ENCODE measurements at regions not wholly inside any gene's neighbourhood (a gene's known extent, or its start where the extent isn't known, plus 50 kb on each side); places are given as distances from the start of the nearest gene placed in this dataset.

DNA sequence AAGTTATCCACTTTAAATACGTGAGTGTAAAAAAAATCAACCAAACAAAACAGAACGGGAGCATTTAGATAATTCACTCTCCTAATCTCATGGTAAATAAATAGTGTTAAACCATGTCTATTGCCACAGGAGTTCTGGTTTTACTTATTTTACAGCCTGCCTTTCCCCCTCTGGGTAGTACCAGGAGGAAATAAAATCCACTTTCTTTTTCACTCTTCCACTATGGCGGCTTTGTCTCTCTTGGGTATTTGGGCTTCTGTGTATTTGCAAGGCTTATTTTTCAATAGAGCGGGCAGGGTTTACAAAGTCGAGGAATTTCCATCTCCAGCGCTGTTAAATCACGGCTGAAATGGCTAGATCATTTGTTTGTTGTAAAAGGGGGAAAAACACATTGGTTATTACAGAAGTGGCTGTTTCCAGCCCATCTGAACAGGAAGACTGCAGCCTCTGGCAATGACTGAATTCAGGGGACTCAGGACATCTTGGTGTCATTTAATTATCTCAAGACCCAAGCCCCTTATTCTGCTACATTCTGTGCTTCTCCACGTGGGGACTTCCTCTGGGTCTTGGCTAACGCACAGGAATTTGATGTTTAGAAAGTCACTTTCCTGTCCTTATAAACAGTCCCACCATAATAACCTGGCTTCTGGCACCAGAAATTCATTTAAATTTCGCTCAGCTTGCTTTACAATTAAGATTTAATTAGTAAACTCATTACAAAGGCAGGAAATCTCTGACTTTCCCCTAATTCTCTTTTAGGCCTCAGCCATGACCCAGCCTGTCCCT, 323.9 kb downstream of the GATA3 start:
- Histone ChIP-seq H3F3A (ENCODE audit: insufficient read depth) (no peaks in the 10 kb centered on the region), H3K9ac (ENCODE audit: low read length) (no peak overlapping the region), H3K9me3 (ENCODE audit: insufficient read depth, low read length) (no peaks in the 10 kb centered on the region), H3K4me3 (ENCODE audit: insufficient read depth, low read length, poor library complexity, severe bottlenecking) (no peak overlapping the region), H3K4me2 (ENCODE audit: low read depth, low read length, poor library complexity, severe bottlenecking) (no peak overlapping the region), H3K79me2 (ENCODE audit: insufficient read depth, low read length) (no peaks in the 10 kb centered on the region), H4K20me1 (ENCODE audit: low read depth, low read length) (no peaks in the 10 kb centered on the region), H3K9me2 (replicated peaks; ENCODE audit: insufficient read depth, low read length) (no peaks in the 10 kb centered on the region), H2AFZ (ENCODE audit: low read depth, low read length, severe bottlenecking) (no peak overlapping the region), H3K36me3 (ENCODE audit: low read length) (no peaks in the 10 kb centered on the region), H3K27me3 (ENCODE audit: low read length) (no peaks in the 10 kb centered on the region), H3K27ac (ENCODE audit: low read depth, low read length) (no peak overlapping the region)
- TF ChIP-seq, protein P1, sequence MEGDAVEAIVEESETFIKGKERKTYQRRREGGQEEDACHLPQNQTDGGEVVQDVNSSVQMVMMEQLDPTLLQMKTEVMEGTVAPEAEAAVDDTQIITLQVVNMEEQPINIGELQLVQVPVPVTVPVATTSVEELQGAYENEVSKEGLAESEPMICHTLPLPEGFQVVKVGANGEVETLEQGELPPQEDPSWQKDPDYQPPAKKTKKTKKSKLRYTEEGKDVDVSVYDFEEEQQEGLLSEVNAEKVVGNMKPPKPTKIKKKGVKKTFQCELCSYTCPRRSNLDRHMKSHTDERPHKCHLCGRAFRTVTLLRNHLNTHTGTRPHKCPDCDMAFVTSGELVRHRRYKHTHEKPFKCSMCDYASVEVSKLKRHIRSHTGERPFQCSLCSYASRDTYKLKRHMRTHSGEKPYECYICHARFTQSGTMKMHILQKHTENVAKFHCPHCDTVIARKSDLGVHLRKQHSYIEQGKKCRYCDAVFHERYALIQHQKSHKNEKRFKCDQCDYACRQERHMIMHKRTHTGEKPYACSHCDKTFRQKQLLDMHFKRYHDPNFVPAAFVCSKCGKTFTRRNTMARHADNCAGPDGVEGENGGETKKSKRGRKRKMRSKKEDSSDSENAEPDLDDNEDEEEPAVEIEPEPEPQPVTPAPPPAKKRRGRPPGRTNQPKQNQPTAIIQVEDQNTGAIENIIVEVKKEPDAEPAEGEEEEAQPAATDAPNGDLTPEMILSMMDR (IDR thresholded peaks at IDR 0.05; ENCODE audit: insufficient read depth, low read length, poor library complexity, severe bottlenecking) = no peak
- no peak for TF ChIP-seq EZH2phosphoT487 (conservative IDR thresholded peaks at IDR 0.05; ENCODE audit: low read length)

DNA sequence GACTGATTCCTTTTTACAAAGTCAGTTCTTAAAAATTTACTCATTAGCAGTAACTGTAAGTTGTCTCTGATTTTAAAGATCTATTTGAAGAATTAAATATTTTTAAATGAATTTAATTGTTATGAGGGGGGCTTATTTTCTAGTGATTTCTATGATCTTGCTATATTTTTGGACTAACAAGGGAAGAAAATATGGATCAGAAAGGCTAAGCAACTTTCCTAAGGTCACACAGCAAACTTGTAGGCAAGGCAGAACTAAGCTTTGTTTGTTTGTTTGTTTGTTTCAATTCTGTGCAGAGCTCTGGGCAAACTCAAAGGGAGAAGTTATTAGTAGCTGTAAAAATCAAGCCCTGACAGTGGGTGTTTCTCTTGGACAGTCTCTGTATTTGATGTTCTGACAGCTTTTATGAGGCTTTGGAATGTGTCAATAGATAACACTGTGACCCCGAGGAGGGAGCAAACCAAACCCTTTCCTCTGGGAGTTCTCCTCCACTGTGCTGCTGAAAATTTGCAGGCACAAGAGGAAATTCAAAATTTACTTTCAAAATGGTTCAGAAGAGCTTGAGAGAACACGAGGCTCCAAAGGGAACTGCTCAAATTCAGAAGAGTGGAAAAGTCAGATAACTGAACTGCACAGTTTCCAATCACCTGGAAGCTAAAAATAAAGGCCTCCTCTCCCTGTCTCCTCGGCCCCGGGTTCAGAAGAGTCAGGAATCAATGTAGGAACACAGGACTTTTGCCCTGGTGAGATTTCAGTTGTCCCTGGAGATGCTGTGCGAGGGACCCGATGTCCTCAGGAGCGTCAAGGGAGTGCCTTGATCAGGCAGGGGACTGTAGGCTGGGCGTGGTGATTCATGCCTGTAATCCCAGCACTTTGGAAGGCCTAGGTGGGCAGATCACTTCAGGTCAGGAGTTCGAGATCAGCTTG, 325.7 kb downstream of the GATA3 start:
- Histone ChIP-seq H3K4me2 (ENCODE audit: low read depth, low read length, poor library complexity, severe bottlenecking) (no peak overlapping the region), H2AFZ (ENCODE audit: low read depth, low read length, severe bottlenecking) (no peak overlapping the region)

DNA sequence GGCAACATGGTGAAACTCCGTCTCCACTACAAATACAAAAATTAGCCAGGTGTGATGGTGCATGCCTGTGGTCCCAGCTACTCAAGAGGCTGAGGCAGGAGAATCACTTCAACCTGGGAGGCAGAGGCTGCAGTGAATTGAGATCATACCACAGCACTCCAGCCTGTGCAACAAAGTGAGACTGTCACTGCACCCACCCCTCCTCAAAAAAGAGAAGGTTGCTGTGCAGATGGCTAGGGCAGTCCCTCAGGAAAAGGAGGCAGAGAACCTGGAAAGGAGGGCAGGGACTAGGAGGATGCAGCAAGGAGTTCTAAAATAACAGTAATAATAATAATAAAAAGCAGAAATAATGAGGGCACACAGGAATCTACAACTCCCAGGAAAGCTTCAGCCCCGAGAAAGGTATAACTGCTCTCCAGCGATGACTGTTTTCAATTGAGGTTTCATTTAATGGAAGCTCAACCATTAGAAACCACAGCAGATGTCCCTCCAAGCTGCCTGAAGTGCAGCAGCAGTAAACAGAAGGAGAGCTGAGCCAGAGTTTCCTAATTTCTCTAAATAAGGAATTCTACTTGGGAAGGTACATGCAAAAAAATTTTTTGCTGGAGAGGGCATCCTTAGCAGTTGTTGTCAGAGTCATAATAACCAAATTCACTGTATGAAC, 326.5 kb downstream of the GATA3 start:
- TF ChIP-seq, protein P1 (IDR thresholded peaks at IDR 0.05; ENCODE audit: insufficient read depth, low read length, poor library complexity, severe bottlenecking) = no peak
- no peak for TF ChIP-seq EZH2phosphoT487 (conservative IDR thresholded peaks at IDR 0.05; ENCODE audit: low read length)
- H3K36me3 ChIP-seq (ENCODE audit: low read length) = no peaks in the 10 kb centered on the region
- H3F3A ChIP-seq (ENCODE audit: insufficient read depth) = no peaks in the 10 kb centered on the region
- H3K27me3 ChIP-seq (ENCODE audit: low read length) = no peaks in the 10 kb centered on the region
- no peaks in the 10 kb centered on the region for H4K20me1 ChIP-seq (ENCODE audit: low read depth, low read length)
- H3K79me2 ChIP-seq (ENCODE audit: insufficient read depth, low read length) = no peaks in the 10 kb centered on the region
- no peak overlapping the region for H3K4me2 ChIP-seq (ENCODE audit: low read depth, low read length, poor library complexity, severe bottlenecking)
- H3K9me3 ChIP-seq (ENCODE audit: insufficient read depth, low read length) = no peaks in the 10 kb centered on the region
- no peak overlapping the region for H3K9ac ChIP-seq (ENCODE audit: low read length)
- no peak overlapping the region for H3K27ac ChIP-seq (ENCODE audit: low read depth, low read length)
- H2AFZ ChIP-seq (ENCODE audit: low read depth, low read length, severe bottlenecking) = no peak overlapping the region
- no peaks in the 10 kb centered on the region for H3K9me2 ChIP-seq (replicated peaks; ENCODE audit: insufficient read depth, low read length)
- no peak overlapping the region for H3K4me3 ChIP-seq (ENCODE audit: insufficient read depth, low read length, poor library complexity, severe bottlenecking)

More for the DNA sequence above, 325.7 kb downstream of the GATA3 start:
- Histone ChIP-seq H3F3A (ENCODE audit: insufficient read depth) (no peaks in the 10 kb centered on the region), H3K27ac (ENCODE audit: low read depth, low read length) (no peak overlapping the region), H3K4me3 (ENCODE audit: insufficient read depth, low read length, poor library complexity, severe bottlenecking) (no peak overlapping the region), H4K20me1 (ENCODE audit: low read depth, low read length) (no peaks in the 10 kb centered on the region), H3K9ac (ENCODE audit: low read length) (no peak overlapping the region), H3K79me2 (ENCODE audit: insufficient read depth, low read length) (no peaks in the 10 kb centered on the region), H3K27me3 (ENCODE audit: low read length) (no peaks in the 10 kb centered on the region), H3K9me3 (ENCODE audit: insufficient read depth, low read length) (no peaks in the 10 kb centered on the region), H3K9me2 (replicated peaks; ENCODE audit: insufficient read depth, low read length) (no peaks in the 10 kb centered on the region), H3K36me3 (ENCODE audit: low read length) (no peaks in the 10 kb centered on the region)
- TF ChIP-seq, protein P1 (IDR thresholded peaks at IDR 0.05; ENCODE audit: insufficient read depth, low read length, poor library complexity, severe bottlenecking) = no peak
